Rectal smooth muscle tissue (tissue), 1 donor: ENCODE measurements at regions not wholly inside any gene's neighbourhood (a gene's known extent, or its start where the extent isn't known, plus 50 kb on each side); places are given as distances from the start of the nearest gene placed in this dataset.
"Not testable (repeated sequence)": the region's sequence is repeated elsewhere in the genome, so short reads cannot be mapped to it uniquely, and the experiment has no call there.

Source experiments
- H3K27ac ChIP-seq: one replicate; pipeline ENCODE4 v1.7.0; 2013; ENCODE audit warnings: low read depth, low read length, inconsistent platforms
- H3K27me3 ChIP-seq: one replicate; pipeline ENCODE4 v1.7.0; 2013; ENCODE audit warnings: low read length; ENCODE audit not compliant: control insufficient read depth, insufficient read depth
- H3K36me3 ChIP-seq: one replicate; pipeline ENCODE4 v1.7.0; 2013; ENCODE audit warnings: low read length; ENCODE audit not compliant: control insufficient read depth, insufficient read depth
- H3K4me1 ChIP-seq: one replicate; pipeline ENCODE4 v1.7.0; 2013; ENCODE audit warnings: low read length; ENCODE audit not compliant: control insufficient read depth, insufficient read depth
- H3K4me3 ChIP-seq: one replicate; pipeline ENCODE4 v1.7.0; 2013; ENCODE audit warnings: low read length
- H3K9ac ChIP-seq: one replicate; pipeline ENCODE4 v1.7.0; 2013; ENCODE audit warnings: low read length

DNA sequence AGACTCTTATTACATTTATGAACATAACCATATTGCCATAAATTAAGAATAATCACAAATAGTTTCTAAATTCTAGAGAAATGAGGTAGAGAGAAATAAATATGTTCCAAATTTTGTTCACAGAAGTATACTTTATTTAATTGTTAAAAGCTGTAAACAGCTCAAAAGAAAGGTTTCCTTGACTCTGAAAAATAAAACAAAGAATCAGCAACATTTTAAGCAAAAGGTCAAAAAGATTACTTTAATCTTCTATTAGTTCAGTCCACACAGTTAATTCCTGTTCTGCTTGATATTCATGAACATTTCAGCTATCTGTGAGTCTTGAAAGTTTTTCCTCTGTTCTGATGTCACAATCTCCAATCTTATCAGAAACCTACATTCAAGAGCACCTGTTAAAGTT, 197.9 kb downstream of the GJA1 start:
- Histone ChIP-seq H3K4me3 (no peak overlapping the region), H3K27ac (no peak overlapping the region), H3K4me1 (no peaks in the 10 kb centered on the region), H3K36me3 (no peaks in the 10 kb centered on the region), H3K9ac (no peak overlapping the region), H3K27me3 (no peaks in the 10 kb centered on the region)

DNA sequence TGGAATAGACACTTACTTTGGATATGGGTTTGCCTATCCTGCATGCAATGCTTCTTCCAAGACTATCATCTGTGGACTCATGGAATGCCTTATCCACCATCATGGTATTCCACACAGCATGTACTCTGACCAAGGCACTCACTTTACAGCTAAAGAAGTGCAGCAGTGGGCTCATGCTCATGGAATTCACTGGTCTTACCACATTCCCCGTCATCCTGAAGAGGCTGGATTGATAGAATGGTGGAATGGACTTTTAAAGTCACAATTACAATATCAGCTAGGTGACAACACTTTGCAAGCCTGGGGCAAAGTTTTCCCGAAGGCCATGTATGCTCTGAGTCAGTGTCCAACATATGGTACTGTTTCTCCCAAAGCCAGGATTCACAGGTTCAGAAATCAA, 199.1 kb downstream of the GJA1 start:
- H3K4me3 ChIP-seq, H3K4me1 ChIP-seq, H3K27me3 ChIP-seq, H3K27ac ChIP-seq, H3K9ac ChIP-seq, H3K36me3 ChIP-seq: not testable (repeated sequence)

DNA sequence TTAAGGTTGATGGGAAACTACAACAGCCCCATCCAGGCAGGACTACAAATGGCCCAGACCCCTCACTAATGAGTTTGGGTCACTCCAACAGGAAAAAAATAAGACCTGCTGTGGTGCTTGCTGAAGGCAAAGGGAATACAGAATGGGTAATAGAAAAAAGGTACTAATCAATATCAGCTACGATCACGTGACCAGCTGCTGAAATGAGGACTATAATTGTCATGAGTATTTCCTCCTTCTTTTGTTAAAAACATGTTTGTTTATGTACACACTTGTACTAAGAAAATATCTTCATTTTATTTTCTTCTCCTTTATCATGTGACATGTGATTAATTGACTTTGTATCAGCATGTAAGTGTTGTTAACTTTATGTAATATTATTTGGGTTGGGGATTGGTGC, 199.9 kb downstream of the GJA1 start:
- Histone ChIP-seq H3K36me3 (no peaks in the 10 kb centered on the region), H3K4me1 (no peaks in the 10 kb centered on the region), H3K4me3 (no peak overlapping the region), H3K27me3 (no peaks in the 10 kb centered on the region), H3K9ac (no peak overlapping the region), H3K27ac (no peak overlapping the region)

GRCh38 chr6:121636217-121636616, 200.8 kb downstream of the GJA1 start:
- not testable (repeated sequence) for H3K27ac ChIP-seq, H3K4me1 ChIP-seq, H3K36me3 ChIP-seq, H3K27me3 ChIP-seq, H3K4me3 ChIP-seq, H3K9ac ChIP-seq

DNA sequence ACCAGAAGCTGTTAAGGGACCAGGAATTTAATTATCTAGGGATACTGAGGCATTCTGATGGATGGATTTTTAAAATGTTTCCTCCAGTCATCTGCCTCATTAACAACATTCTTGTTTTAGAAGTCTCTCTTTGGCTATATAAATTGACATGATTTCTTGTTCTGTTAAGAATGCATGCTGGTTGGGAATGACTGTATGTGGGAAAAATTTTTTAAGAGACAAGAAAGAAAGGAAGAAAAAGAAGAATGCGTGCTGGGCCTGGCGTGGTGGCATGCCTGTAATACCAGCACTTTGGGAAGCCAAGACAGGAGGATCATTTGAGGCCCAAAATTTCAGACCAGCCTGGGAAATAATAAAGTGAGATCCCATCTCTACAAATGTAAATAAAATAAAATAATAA, 203.6 kb downstream of the GJA1 start:
- Histone ChIP-seq H3K4me3 (no peak overlapping the region), H3K4me1 (no peaks in the 10 kb centered on the region), H3K9ac (no peak overlapping the region), H3K27ac (no peak overlapping the region), H3K27me3 (no peaks in the 10 kb centered on the region), H3K36me3 (no peaks in the 10 kb centered on the region)

DNA sequence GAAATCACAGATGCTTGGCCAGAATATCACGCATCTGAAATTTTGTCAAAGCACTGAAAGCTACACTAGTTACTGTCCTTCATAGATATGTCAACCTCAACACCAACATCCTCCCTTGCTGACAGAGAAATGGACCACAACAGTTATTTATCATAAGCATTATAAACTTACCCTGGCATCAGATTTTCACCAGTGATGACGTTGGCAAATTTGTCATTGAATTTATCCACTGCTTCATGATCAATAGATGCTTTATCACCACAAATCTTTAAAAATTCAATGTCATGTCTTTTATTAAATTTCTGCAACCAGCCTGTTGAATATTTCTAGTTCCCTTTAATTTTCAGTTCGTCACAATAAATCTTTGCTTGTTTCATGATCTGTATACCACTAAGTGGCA, 205.7 kb downstream of the GJA1 start:
- Histone ChIP-seq H3K9ac (no peak overlapping the region), H3K27ac (no peak overlapping the region), H3K4me1 (no peaks in the 10 kb centered on the region), H3K27me3 (no peaks in the 10 kb centered on the region), H3K36me3 (no peaks in the 10 kb centered on the region), H3K4me3 (no peak overlapping the region)

DNA sequence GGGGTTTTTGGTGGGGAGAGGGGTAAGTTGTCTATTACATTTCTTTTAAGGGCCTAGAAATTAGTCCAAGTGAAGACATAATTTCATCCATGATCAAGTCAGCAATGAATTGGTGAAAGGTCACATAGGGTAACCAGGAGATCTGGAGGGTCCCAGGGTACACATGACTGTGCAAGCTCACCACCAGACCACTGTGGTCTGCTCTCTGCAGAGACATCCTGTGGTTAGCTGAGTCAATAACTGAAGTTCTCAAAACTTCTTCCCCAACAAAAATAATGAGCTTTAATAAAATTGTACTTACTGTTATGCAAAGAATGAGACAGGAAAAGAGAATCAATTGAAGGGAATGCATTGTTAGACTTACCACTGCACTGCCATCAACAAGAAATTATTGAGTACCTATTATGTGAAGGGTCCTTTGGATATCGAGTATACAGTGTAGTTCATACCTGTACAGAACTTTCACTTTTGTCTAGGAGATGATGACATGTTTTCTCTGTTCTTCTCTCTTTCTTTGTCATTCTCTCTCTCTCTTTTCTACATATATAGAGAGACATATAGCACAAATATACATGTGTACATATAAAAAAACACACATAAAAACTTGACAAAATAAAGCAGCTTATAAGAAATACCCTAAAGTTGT, 209.8 kb downstream of the GJA1 start:
- Histone ChIP-seq H3K4me1 (no peaks in the 10 kb centered on the region), H3K9ac (no peak overlapping the region), H3K4me3 (no peak overlapping the region), H3K27ac (no peak overlapping the region), H3K36me3 (no peaks in the 10 kb centered on the region), H3K27me3 (no peaks in the 10 kb centered on the region)

GRCh38 chr6:121647905-121648304, 212.5 kb downstream of the GJA1 start:
- Histone ChIP-seq H3K4me1 (no peaks in the 10 kb centered on the region), H3K9ac (no peak overlapping the region), H3K36me3 (no peaks in the 10 kb centered on the region), H3K27ac (no peak overlapping the region), H3K27me3 (no peaks in the 10 kb centered on the region), H3K4me3 (no peak overlapping the region)

DNA sequence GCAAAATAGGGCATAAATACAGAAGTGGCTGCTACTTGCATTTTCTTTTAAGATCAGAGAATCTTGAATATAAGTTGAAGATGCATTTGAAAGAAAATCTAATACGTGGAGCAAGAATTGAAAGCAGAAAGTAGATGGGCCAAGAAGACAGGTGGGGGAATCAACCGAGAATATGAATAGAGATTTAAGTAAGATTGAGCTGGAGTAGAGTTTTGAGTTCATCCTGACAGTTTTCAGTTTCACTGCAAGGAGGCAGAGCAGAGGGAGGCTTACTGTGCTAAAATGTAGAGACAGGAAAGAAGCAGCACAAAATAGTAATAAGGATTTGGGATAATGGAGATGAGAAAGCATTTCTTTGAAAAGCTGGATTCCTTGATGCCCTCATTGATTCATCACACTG, 214.5 kb downstream of the GJA1 start:
- Histone ChIP-seq H3K9ac (no peak overlapping the region), H3K4me3 (no peak overlapping the region), H3K36me3 (no peaks in the 10 kb centered on the region), H3K27ac (no peak overlapping the region), H3K4me1 (no peaks in the 10 kb centered on the region), H3K27me3 (no peaks in the 10 kb centered on the region)

DNA sequence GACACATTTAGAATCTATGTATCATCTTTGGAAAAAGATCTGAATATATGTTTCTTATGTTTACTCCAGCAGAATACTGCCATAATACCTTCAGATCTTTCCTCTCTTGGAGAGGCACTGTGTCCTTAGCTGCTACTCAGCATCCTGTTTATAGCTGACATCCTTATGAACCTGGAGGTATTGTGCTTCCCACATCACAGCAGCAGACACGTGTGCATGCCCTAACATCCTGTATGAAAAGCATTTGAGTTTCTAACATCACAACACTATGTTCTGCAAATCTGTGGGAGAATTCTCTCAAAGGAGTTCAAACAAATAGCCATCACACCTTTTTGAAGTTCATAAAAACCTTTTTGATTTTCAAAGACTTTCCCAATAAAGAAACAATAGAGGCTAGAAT, 216.0 kb downstream of the GJA1 start:
- H3K36me3 ChIP-seq, result no peaks in the 10 kb centered on the region
- H3K27me3 ChIP-seq, result no peaks in the 10 kb centered on the region
- H3K9ac ChIP-seq, result no peak overlapping the region
- no peak overlapping the region for H3K4me3 ChIP-seq
- no peak overlapping the region for H3K27ac ChIP-seq
- no peaks in the 10 kb centered on the region for H3K4me1 ChIP-seq

DNA sequence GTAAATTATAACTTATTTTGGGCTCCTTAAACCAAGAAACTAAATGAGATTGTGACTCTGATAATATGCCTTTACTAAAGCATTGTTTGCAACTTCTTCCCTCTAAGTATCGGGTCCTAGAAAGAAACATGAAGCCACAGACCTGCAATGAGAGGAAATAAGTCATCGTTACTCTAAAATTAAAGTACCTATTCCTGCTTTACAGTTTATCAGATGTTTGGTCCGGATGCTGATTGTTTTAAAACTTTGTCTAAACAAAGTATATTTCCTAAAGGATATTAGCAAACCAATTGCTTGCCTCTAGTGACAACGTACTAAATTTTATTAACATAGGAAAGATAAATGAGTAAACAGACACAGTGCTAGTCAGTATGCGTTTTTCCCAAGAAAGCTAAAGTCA, 216.8 kb downstream of the GJA1 start:
- no peak overlapping the region for H3K27ac ChIP-seq
- no peaks in the 10 kb centered on the region for H3K4me1 ChIP-seq
- H3K36me3 ChIP-seq, result no peaks in the 10 kb centered on the region

GRCh38 chr6:121652726-121653623, 217.5 kb downstream of the GJA1 start:
- Histone ChIP-seq H3K27me3 (no peaks in the 10 kb centered on the region), H3K36me3 (no peaks in the 10 kb centered on the region), H3K4me3 (no peak overlapping the region), H3K9ac (no peak overlapping the region), H3K27ac (no peak overlapping the region), H3K4me1 (no peaks in the 10 kb centered on the region)

More for the DNA sequence above, 216.8 kb downstream of the GJA1 start:
- no peak overlapping the region for H3K4me3 ChIP-seq
- no peaks in the 10 kb centered on the region for H3K27me3 ChIP-seq
- no peak overlapping the region for H3K9ac ChIP-seq

DNA sequence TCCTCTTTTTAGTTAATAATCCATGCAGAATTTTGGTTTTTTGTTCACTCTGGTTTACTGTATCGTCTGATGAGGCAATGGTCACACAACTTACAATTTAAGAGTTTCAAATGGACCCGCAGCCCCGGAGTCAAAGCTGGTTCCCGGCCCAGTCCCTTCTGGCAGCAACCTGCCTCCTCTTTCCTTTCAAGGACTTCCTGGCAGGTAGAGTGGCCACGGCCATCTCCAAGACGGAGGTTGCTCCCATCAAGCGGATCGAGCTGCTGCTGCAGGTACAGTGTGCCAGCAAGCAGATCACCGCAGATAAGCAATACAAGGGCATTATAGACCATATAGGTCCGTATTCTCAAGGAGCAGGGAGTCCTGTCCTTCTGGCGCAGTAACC, 218.2 kb downstream of the GJA1 start:
- Histone ChIP-seq H3K9ac (no peak overlapping the region), H3K4me1 (no peaks in the 10 kb centered on the region), H3K4me3 (no peak overlapping the region), H3K27ac (no peak overlapping the region), H3K36me3 (no peaks in the 10 kb centered on the region), H3K27me3 (no peaks in the 10 kb centered on the region)
